ENCODE measurements at regions not wholly inside any gene's neighbourhood (a gene's known extent, or its start where the extent isn't known, plus 50 kb on each side); places are given as distances from the start of the nearest gene placed in this dataset.

DNA sequence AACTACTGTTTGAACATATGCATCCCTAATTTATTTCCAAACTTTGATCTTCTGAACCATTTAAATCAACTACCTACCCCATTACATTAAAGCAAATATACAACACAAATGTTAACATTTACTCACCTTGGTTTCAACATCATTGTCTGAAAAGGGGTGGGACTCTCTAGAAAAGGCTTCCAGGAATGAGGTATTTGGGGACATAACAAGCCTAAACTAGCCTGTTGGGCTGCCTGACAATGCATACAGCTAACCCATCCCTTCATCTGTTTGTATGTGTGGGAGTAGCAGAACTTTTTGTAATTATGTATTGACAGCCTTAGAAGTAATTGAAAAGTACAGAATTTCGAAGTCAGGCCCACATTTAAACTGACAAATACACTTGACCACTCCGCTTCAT lies 2225.9 kb upstream of the C9orf72 start:
- Histone ChIP-seq H4K20me1 (replicated peaks; ENCODE audit: control insufficient read depth, insufficient read depth, low read length) (no peaks in the 10 kb centered on the region), H3K4me2 (ENCODE audit: insufficient read depth, low read length) (no peak overlapping the region), H3K9me1 (ENCODE audit: control insufficient read depth, insufficient read depth, low read length) (no peaks in the 10 kb centered on the region), H3K9ac (ENCODE audit: insufficient read depth in 1 of 2, low read depth in 2 of 2, low read length in 2 of 2) (no peak overlapping the region), H3K27ac (ENCODE audit: extremely low read depth, low read depth, low read length) (no peak overlapping the region), H3K36me3 (ENCODE audit: control insufficient read depth, insufficient read depth, low read length) (no peaks in the 10 kb centered on the region), H3K9me3 (replicated peaks; ENCODE audit: control insufficient read depth, insufficient read depth, low read depth, low read length) (no peaks in the 10 kb centered on the region), H3K4me3 (no peak overlapping the region), H3K4me1 (replicated peaks in 1 of 2; ENCODE audit: control insufficient read depth in 2 of 2, insufficient read depth in 2 of 2, low read length in 2 of 2) (no peaks in the 10 kb centered on the region), H3K27me3 (ENCODE audit: control insufficient read depth in 2 of 2, insufficient read depth in 2 of 2, low read length in 2 of 2) (no peaks in the 10 kb centered on the region), H3K79me2 (ENCODE audit: control insufficient read depth, insufficient read depth, low read length) (no peaks in the 10 kb centered on the region), H2AFZ (ENCODE audit: low read depth, low read length) (no peak overlapping the region)
- DNase-seq (ENCODE audit: extremely low read depth in 1 of 4, low spot score in 3 of 4) (no peak), FAIRE-seq (no peak), ATAC-seq (no peak)
- ChIA-PET POLR2A (no interaction called here), CTCF (ENCODE audit: low intra/inter-chr PET ratio) (no interaction called here)
- TF ChIP-seq U2AF2 (optimal IDR thresholded peaks at IDR 0.05; ENCODE audit: low read depth, low read length) (no peak), GTF2A2 (tag; IDR thresholded peaks at IDR 0.05) (no peak), KAT8 (IDR thresholded peaks at IDR 0.05; ENCODE audit: low read depth) (no peak), ZSCAN29 (IDR thresholded peaks at IDR 0.05) (no peak), ZNF316 (IDR thresholded peaks at IDR 0.05) (no peak), ZNF561 (CRISPR knock-in tag; conservative IDR thresholded peaks at IDR 0.05) (no peak), NR2C2 (CRISPR knock-in tag; IDR thresholded peaks at IDR 0.05) (no peak), NR2C2 (tag; IDR thresholded peaks at IDR 0.05) (no peak), ZNF717 (CRISPR knock-in tag; IDR thresholded peaks at IDR 0.05) (no peak), NR2C1 (IDR thresholded peaks at IDR 0.05) (no peak), NR2C1 (tag; IDR thresholded peaks at IDR 0.05) (no peak), EGR1 (conservative IDR thresholded peaks at IDR 0.05) (no peak), RFX5 (IDR thresholded peaks at IDR 0.05; ENCODE audit: low read depth, low read length) (no peak), ZNF77 (CRISPR knock-in tag; IDR thresholded peaks at IDR 0.05) (no peak), GABPB1 (CRISPR knock-in tag; IDR thresholded peaks at IDR 0.05) (no peak), NCOA6 (IDR thresholded peaks at IDR 0.05) (no peak)
- TF ChIP-seq, protein P1, sequence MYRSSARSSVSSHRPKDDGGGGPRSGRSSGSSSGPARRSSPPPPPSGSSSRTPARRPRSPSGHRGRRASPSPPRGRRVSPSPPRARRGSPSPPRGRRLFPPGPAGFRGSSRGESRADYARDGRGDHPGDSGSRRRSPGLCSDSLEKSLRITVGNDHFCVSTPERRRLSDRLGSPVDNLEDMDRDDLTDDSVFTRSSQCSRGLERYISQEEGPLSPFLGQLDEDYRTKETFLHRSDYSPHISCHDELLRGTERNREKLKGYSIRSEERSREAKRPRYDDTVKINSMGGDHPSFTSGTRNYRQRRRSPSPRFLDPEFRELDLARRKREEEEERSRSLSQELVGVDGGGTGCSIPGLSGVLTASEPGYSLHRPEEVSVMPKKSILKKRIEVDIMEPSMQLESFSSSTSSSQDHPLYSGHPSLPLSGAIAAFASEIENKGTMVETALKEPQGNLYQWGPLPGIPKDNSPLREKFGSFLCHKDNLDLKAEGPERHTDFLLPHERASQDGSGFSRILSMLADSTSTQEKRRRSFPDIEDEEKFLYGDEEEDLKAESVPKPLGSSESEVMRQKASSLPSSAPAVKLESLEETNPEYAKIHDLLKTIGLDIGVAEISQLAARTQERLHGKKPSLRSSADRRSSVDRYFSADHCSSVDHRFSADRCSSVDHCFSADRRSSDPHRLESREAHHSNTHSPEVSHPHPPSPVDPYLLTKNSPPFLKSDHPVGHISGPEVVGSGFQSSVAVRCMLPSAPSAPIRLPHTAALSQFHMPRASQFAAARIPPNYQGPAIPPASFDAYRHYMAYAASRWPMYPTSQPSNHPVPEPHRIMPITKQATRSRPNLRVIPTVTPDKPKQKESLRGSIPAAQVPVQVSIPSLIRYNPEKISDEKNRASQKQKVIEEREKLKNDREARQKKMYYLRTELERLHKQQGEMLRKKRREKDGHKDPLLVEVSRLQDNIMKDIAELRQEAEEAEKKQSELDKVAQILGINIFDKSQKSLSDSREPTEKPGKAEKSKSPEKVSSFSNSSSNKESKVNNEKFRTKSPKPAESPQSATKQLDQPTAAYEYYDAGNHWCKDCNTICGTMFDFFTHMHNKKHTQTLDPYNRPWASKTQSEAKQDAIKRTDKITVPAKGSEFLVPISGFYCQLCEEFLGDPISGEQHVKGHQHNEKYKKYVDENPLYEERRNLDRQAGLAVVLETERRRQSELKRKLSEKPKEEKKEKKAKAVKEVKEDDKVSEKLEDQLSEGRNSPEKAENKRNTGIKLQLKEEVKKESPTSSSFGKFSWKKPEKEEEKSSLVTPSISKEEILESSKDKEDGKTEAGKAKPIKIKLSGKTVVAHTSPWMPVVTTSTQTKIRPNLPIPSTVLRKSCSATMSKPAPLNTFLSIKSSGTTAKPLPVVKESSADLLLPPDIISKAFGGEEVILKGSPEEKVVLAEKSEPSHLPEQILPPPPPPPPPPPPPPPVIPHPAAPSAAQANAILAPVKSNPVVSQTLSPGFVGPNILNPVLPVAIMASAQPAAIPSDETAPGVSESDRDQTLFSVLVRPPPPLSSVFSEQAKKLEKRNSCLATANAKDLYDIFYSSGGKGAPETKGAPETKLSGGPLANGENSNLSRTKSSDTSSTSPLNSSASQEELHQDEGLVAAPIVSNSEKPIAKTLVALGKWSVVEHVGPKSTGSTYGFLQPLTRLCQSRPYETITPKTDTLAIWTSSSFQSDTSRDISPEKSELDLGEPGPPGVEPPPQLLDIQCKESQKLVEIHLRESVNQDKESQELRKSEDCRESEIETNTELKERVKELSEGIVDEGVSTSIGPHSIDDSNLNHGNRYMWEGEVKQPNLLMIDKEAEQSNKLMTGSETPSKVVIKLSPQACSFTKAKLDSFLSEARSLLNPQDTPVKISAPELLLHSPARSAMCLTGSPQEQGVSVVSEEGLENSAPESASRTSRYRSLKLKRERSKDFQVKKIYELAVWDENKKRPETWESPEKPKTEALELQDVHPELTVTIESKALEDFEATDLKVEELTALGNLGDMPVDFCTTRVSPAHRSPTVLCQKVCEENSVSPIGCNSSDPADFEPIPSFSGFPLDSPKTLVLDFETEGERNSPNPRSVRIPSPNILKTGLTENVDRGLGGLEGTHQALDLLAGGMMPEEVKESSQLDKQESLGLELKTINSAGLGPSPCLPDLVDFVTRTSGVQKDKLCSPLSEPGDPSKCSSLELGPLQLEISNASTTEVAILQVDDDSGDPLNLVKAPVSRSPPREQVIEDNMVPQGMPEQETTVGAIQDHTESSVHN (IDR thresholded peaks at IDR 0.05; ENCODE audit: borderline replicate concordance in 1 of 2, low read depth in 1 of 2): no peak
- TF ChIP-seq, protein P2, sequence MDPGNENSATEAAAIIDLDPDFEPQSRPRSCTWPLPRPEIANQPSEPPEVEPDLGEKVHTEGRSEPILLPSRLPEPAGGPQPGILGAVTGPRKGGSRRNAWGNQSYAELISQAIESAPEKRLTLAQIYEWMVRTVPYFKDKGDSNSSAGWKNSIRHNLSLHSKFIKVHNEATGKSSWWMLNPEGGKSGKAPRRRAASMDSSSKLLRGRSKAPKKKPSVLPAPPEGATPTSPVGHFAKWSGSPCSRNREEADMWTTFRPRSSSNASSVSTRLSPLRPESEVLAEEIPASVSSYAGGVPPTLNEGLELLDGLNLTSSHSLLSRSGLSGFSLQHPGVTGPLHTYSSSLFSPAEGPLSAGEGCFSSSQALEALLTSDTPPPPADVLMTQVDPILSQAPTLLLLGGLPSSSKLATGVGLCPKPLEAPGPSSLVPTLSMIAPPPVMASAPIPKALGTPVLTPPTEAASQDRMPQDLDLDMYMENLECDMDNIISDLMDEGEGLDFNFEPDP (CRISPR knock-in tag; IDR thresholded peaks at IDR 0.05): no peak
- BruUV-seq (replicated peaks): no TSS peak
- intact Hi-C loops (cut with micrococcal nuclease) (no loop called here), in situ Hi-C loops (cut with MboI) (no loop called here)
- WGBS (ENCODE audit: insufficient coverage, low coverage, missing lambda C conversion rate): no CpG with 5 or more reads among the region's 2 CpGs

Data from K562 (cell line).